Stimulated activated CD8-positive, alpha-beta memory T cell treated with anti-CD3 and anti-CD28 coated beads, Interleukin-2, amount 100 ng/mL, for 48 hours (primary cell): ENCODE measurements at regions not wholly inside any gene's neighbourhood (a gene's known extent, or its start where the extent isn't known, plus 50 kb on each side); places are given as distances from the start of the nearest gene placed in this dataset.
"Not testable (repeated sequence)": the region's sequence is repeated elsewhere in the genome, so short reads cannot be mapped to it uniquely, and the experiment has no call there.

ENCODE experiments used
- DNase-seq, 2 donors: peaks; one replicate each; pipeline ENCODE4 v3.0.0-alpha.2; 2020; ENCODE audit warnings: low read depth in 2 of 2

GRCh38 chr1:65020774-65021173 lies 54.4 kb upstream of the JAK1 start:
- no peak for DNase-seq

DNA sequence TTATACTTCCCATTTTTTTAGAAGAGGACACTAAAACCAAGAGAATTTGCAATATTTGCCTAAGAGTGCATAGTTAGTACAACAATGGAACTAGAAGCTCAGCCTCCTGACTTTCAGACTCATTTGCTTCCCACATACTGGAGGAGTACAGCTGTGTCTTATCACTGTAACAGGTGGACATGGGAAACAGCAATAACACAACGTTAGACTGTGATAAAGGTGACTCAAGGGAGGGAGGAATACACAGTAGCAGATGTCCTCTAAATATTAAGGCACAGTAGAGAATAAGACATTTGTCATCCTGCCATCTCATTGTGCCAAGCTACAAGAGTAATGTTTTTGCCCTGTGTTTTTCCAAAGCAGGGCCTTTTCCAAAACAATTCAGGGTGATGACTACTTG lies 55.4 kb upstream of the JAK1 start:
- DNase-seq: no peak

DNA sequence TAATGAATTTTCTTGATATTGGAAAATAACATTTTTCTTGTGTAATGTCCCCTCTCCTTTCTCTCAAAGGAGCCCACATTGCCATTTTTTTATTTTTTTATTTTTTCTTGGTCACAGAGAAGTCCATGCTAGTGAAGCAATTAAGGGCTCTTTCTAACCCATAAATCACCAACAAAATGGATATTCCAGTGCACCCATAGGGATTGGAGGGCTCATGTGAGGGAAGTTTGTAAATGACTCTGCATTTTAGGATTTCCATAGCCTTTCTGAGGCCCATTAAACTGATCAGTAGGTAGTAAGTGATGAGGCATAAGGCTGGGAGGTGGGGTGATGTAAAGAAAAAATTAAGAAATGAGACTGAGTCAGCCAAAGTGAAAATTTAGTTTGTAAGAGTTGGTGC lies 55.9 kb upstream of the JAK1 start:
- DNase-seq: no peak

DNA sequence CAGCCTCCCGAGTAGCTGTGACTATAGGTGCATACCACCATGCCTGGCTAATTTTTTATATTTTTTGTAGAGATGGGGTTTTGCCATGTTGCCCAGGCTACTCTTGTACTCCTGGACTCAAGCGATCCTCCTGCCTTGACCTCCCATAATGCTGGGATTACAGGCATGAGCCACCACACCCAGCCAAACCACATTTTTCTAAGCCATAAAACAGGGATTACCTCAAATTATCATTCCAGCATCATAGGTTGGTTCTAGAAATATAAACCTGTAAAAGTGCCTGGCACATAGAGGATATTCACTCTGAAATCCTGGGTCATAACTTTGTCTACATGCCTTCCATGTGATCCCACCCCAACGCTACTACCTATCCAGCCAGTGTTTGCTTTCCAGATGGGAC lies 59.4 kb upstream of the JAK1 start:
- DNase-seq: no peak

DNA sequence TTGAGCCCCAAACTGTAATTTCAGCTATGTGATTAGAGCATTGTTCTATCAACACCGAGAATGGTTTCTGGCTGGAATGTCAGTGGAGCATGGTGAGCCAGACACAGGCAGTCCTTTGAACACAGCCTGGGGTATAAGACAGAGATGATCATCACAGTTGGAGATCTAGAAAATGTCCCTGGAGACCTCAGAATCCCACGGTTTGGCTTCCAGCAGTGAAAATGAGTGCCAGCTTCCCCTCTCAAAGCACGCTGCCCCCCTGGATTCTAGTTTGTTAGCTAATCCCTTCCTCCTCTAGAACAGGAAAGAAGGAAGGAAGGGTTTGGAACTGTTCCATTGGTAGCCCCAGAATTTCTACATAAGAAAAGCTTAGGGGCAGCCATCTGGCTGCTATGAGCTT lies 59.9 kb upstream of the JAK1 start:
- DNase-seq: no peak

GRCh38 chr1:65027666-65028358 lies 61.5 kb upstream of the JAK1 start:
- no peak for DNase-seq

DNA sequence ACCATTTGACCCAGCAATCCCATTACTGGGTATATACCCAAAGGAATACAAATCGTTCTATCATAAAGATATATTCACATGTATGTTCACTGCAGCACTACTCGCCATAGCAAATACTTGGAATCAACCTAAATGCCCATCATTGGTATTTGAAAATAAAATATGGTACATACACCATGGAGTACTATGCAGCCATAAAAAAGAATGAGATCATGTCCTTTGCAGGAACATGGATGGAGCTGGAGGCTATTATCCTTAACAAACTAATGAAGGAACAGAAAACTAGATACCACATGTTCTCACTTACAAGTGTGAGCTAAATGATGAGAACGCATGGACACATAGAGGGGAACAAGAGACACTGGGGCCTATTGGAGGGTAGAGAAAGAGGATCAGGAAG lies 63.1 kb upstream of the JAK1 start:
- not testable (repeated sequence) for DNase-seq

DNA sequence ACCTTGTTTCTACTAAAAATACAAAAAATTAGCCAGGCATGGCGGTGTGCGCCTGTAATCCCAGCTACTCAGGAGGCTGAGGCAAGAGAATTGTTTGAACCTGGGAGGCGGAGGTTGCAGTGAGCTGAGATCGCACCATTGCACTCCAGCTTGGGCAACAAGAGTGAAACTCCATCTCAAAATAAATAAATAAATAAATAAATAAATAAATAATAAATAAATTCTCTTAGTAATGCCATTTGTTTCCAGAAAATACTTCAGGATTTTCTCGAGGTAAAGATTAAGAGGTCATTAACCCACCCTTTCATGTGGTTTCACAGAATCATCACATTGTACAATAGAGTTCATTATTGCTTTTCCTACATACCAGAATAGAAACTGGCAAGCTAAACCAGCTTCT lies 68.5 kb upstream of the JAK1 start:
- DNase-seq: not testable (repeated sequence)

- no peak for DNase-seq
Measured at GRCh38 chr1:65036570-65037051, 70.3 kb upstream of the JAK1 start.

- no peak for DNase-seq
Measured at GRCh38 chr1:65039066-65039465, 72.7 kb upstream of the JAK1 start.

- DNase-seq: no peak
Measured at GRCh38 chr1:65039508-65039907, 73.2 kb upstream of the JAK1 start.

GRCh38 chr1:65042467-65042866 lies 76.1 kb upstream of the JAK1 start:
- no peak for DNase-seq

GRCh38 chr1:65044411-65044810 lies 78.1 kb upstream of the JAK1 start:
- DNase-seq: no peak

DNA sequence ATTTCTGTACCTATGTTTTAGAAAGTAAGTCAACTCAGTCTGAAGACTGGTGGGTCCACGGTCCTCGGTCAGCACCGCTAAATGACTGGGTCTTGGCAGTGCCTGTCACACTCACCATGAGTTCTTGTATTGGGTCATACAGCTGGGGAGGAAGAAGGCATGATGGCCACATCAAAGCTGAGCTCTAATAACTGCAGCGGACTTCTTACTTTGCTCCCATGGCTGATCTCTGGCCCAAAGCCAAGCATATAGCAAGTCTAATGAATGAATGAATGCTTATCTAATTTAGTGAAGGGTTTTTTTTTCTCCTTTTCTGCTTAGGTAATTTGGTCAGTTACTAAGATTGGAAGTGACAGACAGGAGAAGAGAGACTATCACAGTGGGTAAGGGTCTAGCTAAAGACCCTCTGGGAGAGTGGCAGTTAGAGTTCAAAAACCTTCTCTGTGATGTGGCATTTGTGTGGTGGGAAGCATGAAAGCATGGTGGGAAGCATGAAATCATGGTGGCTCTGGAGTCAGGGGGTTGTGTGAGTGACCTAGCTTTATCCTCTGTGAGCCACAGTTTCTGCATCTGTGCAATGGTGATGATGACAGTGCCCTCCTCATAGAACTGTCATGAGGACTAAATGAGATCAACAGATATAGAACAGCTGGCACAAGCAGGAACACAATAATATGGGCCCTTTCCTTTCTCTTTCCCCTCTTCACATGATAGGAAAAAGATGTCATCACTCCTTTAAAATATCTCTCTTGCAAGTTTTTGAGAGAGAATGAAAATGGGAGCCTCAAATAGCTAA lies 78.9 kb upstream of the JAK1 start:
- no peak for DNase-seq

GRCh38 chr1:65048335-65048734 lies 82.0 kb upstream of the JAK1 start:
- no peak for DNase-seq

GRCh38 chr1:65049941-65050713 lies 83.8 kb upstream of the JAK1 start:
- no peak for DNase-seq

DNA sequence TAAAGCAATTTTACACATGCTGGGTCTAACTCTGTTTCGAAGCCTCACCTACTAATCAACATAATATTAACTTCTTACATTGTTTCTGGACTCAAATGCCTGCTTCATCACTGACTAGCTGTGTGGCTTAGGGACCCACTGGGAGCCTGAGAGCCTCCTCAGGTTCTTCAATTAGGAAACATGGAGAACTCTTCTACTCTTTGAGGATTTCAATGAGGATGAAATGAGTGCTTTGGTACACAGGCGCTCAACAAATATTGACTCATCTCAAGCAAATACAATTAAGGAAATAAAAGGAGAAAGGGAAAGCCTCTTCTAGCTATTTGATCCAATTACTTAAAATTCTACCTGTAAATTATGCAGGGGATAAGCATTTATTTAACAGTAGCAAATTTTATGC lies 84.4 kb upstream of the JAK1 start:
- DNase-seq: no peak

DNA sequence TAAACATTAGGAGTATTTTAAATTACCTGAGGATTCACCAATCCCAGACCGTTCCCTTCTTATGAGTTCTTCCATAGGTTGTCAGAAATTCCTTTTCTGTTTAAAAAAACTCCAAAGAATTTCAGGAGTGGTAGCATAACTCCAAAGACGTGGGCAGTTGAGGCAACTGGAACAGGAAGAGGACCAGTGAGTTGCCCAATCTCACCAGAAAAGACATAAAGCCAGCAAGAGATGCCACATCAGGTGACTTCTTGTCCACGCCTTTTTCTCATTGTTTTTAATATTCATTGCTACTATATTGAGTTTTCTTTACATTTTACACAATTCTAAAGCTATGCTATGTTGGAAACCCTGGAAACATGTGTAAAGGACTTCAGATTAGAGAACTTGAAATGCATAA lies 88.1 kb upstream of the JAK1 start:
- no peak for DNase-seq

- no peak for DNase-seq
Measured at GRCh38 chr1:65055747-65056146, 89.4 kb upstream of the JAK1 start.

- no peak for DNase-seq
Measured at GRCh38 chr1:65056234-65056633, 89.9 kb upstream of the JAK1 start.

DNA sequence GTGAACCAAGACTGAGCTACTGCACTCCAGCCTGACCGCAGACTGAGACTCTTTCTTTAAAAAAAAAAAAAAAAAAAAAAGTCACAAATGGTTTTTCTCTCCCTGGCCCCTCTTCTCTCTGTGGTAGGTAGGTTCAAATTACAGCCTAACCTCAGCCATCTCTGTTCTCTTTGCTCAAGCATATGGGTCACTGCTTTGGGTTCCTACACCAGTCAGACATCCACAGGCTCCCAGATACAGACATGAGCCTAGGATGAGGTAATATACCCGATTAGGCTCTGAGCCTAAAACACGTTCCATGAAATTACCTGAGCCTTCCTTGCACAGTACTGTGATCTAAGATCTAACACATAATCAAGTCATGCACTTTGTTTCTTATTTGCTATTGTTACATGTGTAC lies 90.5 kb upstream of the JAK1 start:
- DNase-seq: no peak

DNA sequence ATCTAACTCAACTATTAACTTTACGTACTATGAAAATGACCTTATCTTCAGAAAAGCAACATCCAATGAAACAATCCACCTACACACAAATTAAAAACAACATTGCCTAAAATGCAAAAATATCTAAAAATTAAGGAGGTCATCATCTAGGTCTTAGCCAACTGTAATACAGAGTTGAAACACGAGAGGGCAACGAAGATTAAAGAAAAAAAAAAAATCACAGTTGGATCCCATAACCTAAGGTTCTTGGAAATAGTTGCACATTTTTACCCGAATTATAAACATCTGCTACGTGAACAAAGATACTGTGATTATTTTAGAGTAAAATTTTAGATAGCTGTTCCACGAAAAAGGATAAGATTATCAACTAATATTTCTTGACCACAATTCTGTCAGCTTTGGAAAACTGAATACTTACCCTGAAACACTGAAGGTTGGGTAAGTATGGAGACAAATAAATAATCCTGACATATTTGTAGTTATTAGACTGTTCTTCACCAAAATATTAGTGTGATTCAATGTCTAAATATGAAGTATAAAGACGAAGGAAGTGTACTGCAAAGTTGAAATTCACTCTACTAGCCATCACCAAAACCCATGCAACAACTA lies 88.0 kb upstream of the AK4 start:
- no peak for DNase-seq
